Smooth muscle cell (in vitro differentiated cells): ENCODE measurements at regions not wholly inside any gene's neighbourhood (a gene's known extent, or its start where the extent isn't known, plus 50 kb on each side); places are given as distances from the start of the nearest gene placed in this dataset.
A peak's percentile ranks its signal among the peaks of the same experiment; 100 is the strongest.

ENCODE experiments used
- DNase-seq: peaks from one replicate; lab custom pipeline; 2025; ENCODE audit not compliant: unreplicated experiment; lab: John Stamatoyannopoulos, UW
- H2AFZ ChIP-seq: fragments of 200-600 bp; sonication (generic); 2 replicates; pipeline ENCODE4 v1.6.0; 2016; ENCODE audit warnings: antibody characterized with exemption, low read depth, mild to moderate bottlenecking
- H3F3A ChIP-seq: fragments of 200-600 bp; sonication (generic); 2 replicates; pipeline ENCODE4 v1.6.0; 2017; ENCODE audit warnings: antibody characterized with exemption, low read depth
- H3K27ac ChIP-seq: fragments of 200-600 bp; sonication (generic); 2 replicates; pipeline ENCODE4 v1.5.1; 2016; ENCODE audit warnings: low read depth, mild to moderate bottlenecking
- H3K27me3 ChIP-seq: fragments of 200-600 bp; sonication (generic); 2 replicates; pipeline ENCODE4 v1.6.1; 2016; ENCODE audit warnings: low read depth, mild to moderate bottlenecking
- H3K36me3 ChIP-seq: fragments of 200-600 bp; sonication (generic); 2 replicates; pipeline ENCODE4 v1.5.1; 2016; ENCODE audit warnings: low read depth
- H3K4me1 ChIP-seq: fragments of 200-600 bp; sonication (generic); 2 replicates; pipeline ENCODE4 v1.5.1; 2016; ENCODE audit warnings: low read depth
- H3K4me2 ChIP-seq: fragments of 200-600 bp; sonication (generic); 2 replicates; pipeline ENCODE4 v1.6.0; 2016; ENCODE audit warnings: mild to moderate bottlenecking
- H3K4me3 ChIP-seq: fragments of 200-600 bp; sonication (generic); 2 replicates; pipeline ENCODE4 v1.5.1; 2016; ENCODE audit warnings: mild to moderate bottlenecking
- H3K79me2 ChIP-seq: fragments of 200-600 bp; sonication (generic); 2 replicates; pipeline ENCODE4 v1.6.0; 2016; ENCODE audit warnings: low read depth, mild to moderate bottlenecking
- H3K9ac ChIP-seq: fragments of 200-600 bp; sonication (generic); 2 replicates; pipeline ENCODE4 v1.6.0; 2016; ENCODE audit warnings: low read depth
- H3K9me3 ChIP-seq: fragments of 200-600 bp; sonication (generic); replicated peaks from 2 replicates; pipeline ENCODE4 v1.5.1; 2016; ENCODE audit warnings: low read depth
- H4K20me1 ChIP-seq: fragments of 200-600 bp; sonication (generic); 2 replicates; pipeline ENCODE4 v1.6.0; 2016; ENCODE audit warnings: low read depth
- WGBS: methylation state at CpG from one replicate; pipeline ENCODE4 v1.1.7; 2016; ENCODE audit warnings: low lambda C conversion rate; 5-methylcytosine and 5-hydroxymethylcytosine counted together
- TF ChIP-seq, protein P1 (sequence below): fragments of 200-600 bp; sonication (generic); IDR thresholded peaks from 2 replicates; pipeline ENCODE4 v1.5.1; 2017; ENCODE audit warnings: borderline replicate concordance, mild to moderate bottlenecking, antibody characterized with exemption; ENCODE audit not compliant: insufficient read depth, poor library complexity, severe bottlenecking

DNA sequence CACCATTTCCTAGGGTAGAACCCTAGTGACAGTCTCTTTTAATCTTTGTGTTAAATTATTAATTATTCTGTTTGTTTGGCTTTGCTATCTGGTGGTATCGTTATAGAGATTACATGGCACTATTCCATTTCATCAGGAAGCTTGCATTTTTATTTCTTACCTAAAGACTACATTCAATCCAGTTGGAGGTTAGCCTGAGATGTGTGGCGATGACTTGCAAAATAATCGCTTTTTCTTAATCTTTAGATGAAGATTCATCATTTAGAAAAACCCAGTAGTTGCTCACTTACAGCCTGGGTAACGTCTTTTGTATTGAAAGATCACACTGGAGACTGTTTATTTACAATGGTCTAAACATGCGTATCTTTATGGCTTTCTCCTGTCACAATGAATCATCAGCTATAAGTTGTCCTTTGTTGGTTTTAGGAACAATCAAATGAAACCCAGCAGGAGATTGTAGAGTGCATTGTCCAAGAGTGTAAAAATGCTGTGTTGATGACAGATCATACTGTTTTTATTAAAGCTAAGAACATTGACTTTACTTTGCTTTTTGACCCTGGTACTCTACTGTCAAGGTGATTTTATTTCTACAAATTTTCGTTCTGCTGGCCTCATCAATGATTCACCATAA is 281.7 kb upstream of the PITX2 start:
- Histone ChIP-seq H3K9me3 (no peaks in the 10 kb centered on the region), H3F3A (no peaks in the 10 kb centered on the region), H3K27me3 (no peaks in the 10 kb centered on the region), H3K4me2 (peak overlapping the region; percentile 75), H3K36me3 (no peaks in the 10 kb centered on the region), H2AFZ (peak overlapping the region; percentile 56), H4K20me1 (no peaks in the 10 kb centered on the region), H3K27ac (peak overlapping the region; percentile 43), H3K79me2 (peaks cover 3% of the 10 kb centered on the region), H3K4me3 (peak overlapping the region; percentile 4), H3K4me1 (peaks cover 5% of the 10 kb centered on the region), H3K9ac (peak overlapping the region; percentile 5)
- 25% methylated on average over 6 of the region's 6 CpGs for WGBS
- DNase-seq, result no peak
- TF ChIP-seq, protein P1, sequence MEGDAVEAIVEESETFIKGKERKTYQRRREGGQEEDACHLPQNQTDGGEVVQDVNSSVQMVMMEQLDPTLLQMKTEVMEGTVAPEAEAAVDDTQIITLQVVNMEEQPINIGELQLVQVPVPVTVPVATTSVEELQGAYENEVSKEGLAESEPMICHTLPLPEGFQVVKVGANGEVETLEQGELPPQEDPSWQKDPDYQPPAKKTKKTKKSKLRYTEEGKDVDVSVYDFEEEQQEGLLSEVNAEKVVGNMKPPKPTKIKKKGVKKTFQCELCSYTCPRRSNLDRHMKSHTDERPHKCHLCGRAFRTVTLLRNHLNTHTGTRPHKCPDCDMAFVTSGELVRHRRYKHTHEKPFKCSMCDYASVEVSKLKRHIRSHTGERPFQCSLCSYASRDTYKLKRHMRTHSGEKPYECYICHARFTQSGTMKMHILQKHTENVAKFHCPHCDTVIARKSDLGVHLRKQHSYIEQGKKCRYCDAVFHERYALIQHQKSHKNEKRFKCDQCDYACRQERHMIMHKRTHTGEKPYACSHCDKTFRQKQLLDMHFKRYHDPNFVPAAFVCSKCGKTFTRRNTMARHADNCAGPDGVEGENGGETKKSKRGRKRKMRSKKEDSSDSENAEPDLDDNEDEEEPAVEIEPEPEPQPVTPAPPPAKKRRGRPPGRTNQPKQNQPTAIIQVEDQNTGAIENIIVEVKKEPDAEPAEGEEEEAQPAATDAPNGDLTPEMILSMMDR, result no peak

DNA sequence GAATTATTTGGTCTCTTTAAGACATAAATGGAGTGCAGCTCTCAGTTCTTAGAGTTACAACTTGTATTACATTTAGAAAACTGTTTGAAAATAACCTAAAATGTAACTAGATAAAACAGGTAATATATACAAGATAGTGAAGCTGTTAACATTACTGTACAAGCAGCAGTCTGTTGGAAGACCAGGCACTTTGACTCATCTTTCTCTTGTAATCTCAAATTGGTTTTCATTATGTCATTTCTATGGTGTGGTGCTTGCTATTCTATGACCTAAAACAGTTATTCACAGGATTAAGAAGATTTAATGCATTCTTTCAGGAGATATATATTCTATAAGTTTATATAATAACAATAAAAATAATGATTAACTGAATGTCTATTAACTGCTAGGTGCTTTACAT is 282.5 kb upstream of the PITX2 start:
- Histone ChIP-seq H3K9ac (no peak overlapping the region), H3K36me3 (no peaks in the 10 kb centered on the region), H4K20me1 (no peaks in the 10 kb centered on the region), H3K4me2 (peak overlapping the region; percentile 75), H3K27ac (peak overlapping the region; percentile 43), H3K9me3 (no peaks in the 10 kb centered on the region), H3K4me1 (no peaks in the 10 kb centered on the region), H3K4me3 (no peak overlapping the region), H3K27me3 (no peaks in the 10 kb centered on the region), H3K79me2 (peaks cover 3% of the 10 kb centered on the region), H2AFZ (no peak overlapping the region), H3F3A (no peaks in the 10 kb centered on the region)
- DNase-seq, result no peak
- TF ChIP-seq, protein P1, result no peak

DNA sequence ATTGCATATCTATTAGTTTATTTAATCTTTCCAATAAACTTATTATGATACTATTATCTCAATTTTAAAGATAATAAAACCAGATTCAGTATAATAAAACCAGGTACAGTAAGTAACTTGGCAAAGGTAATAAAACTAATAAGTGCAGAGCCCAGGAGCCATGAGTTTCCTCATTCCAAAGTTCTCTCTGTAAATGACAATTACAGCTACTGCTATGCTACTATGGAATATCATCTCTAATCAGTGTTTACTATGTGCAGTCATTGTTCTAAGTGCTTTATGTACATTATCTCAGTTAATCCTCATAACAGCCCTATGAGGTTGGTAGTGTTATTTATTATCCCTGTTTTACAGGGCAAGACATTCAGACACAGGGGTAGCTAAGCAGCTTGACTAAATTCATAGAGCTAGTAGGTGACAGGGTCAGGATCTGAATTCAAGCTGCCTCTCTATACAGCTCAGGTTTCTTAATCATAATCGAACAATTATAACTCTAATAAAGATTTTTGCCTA is 285.0 kb upstream of the PITX2 start:
- no peak for DNase-seq
- Histone ChIP-seq H3K4me1 (no peaks in the 10 kb centered on the region), H3K9ac (no peak overlapping the region), H3K9me3 (no peaks in the 10 kb centered on the region), H3K36me3 (no peaks in the 10 kb centered on the region), H3K4me3 (no peak overlapping the region), H3K4me2 (no peak overlapping the region), H2AFZ (no peak overlapping the region), H3F3A (no peaks in the 10 kb centered on the region), H3K27ac (no peak overlapping the region), H3K27me3 (no peaks in the 10 kb centered on the region), H4K20me1 (no peaks in the 10 kb centered on the region), H3K79me2 (peaks cover 3% of the 10 kb centered on the region)
- TF ChIP-seq, protein P1, result no peak
- WGBS, result 96% methylated on average over 1 of the region's 1 CpG

DNA sequence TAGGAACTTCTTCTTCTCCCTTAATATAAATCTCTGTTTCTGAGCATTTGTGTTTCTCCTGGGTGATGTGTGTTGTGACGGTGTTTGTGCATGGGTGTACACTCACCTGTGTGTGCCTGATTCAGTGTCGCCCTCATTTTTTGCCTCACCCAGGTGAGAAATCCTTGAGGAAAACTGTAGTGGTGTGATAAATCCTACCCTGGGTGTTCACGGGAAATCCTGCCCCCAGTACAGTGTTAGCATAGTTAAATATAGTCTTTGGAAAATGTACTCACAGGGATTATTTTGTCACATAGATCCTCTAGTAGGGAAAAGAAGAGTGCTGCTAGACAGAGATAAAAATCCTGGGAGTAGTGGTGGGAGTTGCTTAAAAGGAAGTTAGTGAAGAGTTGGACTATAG is 291.9 kb upstream of the PITX2 start:
- Histone ChIP-seq H3K4me3 (no peak overlapping the region), H3K27ac (no peak overlapping the region), H3K9me3 (no peaks in the 10 kb centered on the region), H3K27me3 (no peaks in the 10 kb centered on the region), H3K79me2 (no peaks in the 10 kb centered on the region), H3K4me1 (no peaks in the 10 kb centered on the region), H2AFZ (peak overlapping the region; percentile 30), H3F3A (no peaks in the 10 kb centered on the region), H3K36me3 (no peaks in the 10 kb centered on the region), H3K4me2 (no peak overlapping the region), H4K20me1 (no peaks in the 10 kb centered on the region), H3K9ac (no peak overlapping the region)
- no peak for DNase-seq
- TF ChIP-seq, protein P1, result no peak
- WGBS, result 78% methylated on average over 3 of the region's 3 CpGs
